GM23248 (cell line): ENCODE measurements at regions not wholly inside any gene's neighbourhood (a gene's known extent, or its start where the extent isn't known, plus 50 kb on each side); places are given as distances from the start of the nearest gene placed in this dataset.

Experiments used
- DNase-seq: peaks from one replicate; pipeline ENCODE4 v3.0.0-alpha.2; 2015
- H2AFZ ChIP-seq: fragments of 200-600 bp; sonication (generic); 2 replicates; pipeline ENCODE4 v1.6.1; 2016; ENCODE audit warnings: antibody characterized with exemption
- H3F3A ChIP-seq: fragments of 200-600 bp; sonication (generic); 2 replicates; pipeline ENCODE4 v1.6.1; 2016; ENCODE audit warnings: mild to moderate bottlenecking, antibody characterized with exemption, mixed run types; ENCODE audit not compliant: insufficient read depth
- H3K27ac ChIP-seq: fragments of 200-600 bp; sonication (generic); 2 replicates; pipeline ENCODE4 v1.5.1; 2016; ENCODE audit warnings: mild to moderate bottlenecking
- H3K27me3 ChIP-seq: fragments of 200-600 bp; sonication (generic); replicated peaks from 2 replicates; pipeline ENCODE4 v1.6.1; 2016; ENCODE audit warnings: mild to moderate bottlenecking; ENCODE audit not compliant: insufficient read depth
- H3K36me3 ChIP-seq: fragments of 200-600 bp; sonication (generic); 2 replicates; pipeline ENCODE4 v1.6.1; 2016; ENCODE audit warnings: low read depth, mild to moderate bottlenecking
- H3K4me1 ChIP-seq: fragments of 200-600 bp; sonication (generic); 2 replicates; pipeline ENCODE4 v1.6.1; 2016; ENCODE audit warnings: mild to moderate bottlenecking; ENCODE audit not compliant: insufficient read depth
- H3K4me2 ChIP-seq: fragments of 200-600 bp; sonication (generic); one replicate; pipeline ENCODE4 v1.6.1; 2016; ENCODE audit warnings: mild to moderate bottlenecking; ENCODE audit not compliant: unreplicated experiment
- H3K4me3 ChIP-seq: fragments of 200-600 bp; sonication (generic); 2 replicates; pipeline ENCODE4 v1.5.1; 2016; ENCODE audit warnings: mild to moderate bottlenecking
- H3K79me2 ChIP-seq: fragments of 200-600 bp; sonication (generic); 2 replicates; pipeline ENCODE4 v1.6.1; 2016; ENCODE audit warnings: mild to moderate bottlenecking; ENCODE audit not compliant: insufficient read depth
- H3K9ac ChIP-seq: fragments of 200-600 bp; sonication (generic); 2 replicates; pipeline ENCODE4 v1.6.1; 2016; ENCODE audit warnings: mild to moderate bottlenecking
- H3K9me2 ChIP-seq: fragments of 200-600 bp; sonication (generic); 2 replicates; pipeline ENCODE4 v1.6.1; 2016; ENCODE audit warnings: mixed run types, mild to moderate bottlenecking, moderate library complexity; ENCODE audit not compliant: insufficient read depth
- H3K9me3 ChIP-seq: fragments of 200-600 bp; sonication (generic); one replicate; pipeline ENCODE4 v1.6.1; 2017; ENCODE audit warnings: low read depth
- H4K20me1 ChIP-seq: fragments of 200-600 bp; sonication (generic); 2 replicates; pipeline ENCODE4 v1.6.0; 2016; ENCODE audit not compliant: insufficient read depth
- EZH2 ChIP-seq: fragments of 200-600 bp; sonication (generic); IDR thresholded peaks from 2 replicates; pipeline ENCODE4 v1.6.1; 2018; ENCODE audit warnings: antibody characterized with exemption, mild to moderate bottlenecking; ENCODE audit not compliant: insufficient read depth, poor library complexity, severe bottlenecking
- EZH2phosphoT487 ChIP-seq: fragments of 200-600 bp; sonication (generic); IDR thresholded peaks from 2 replicates; pipeline ENCODE4 v1.6.1; 2018; ENCODE audit warnings: antibody characterized with exemption, moderate library complexity, mild to moderate bottlenecking, low read depth; ENCODE audit not compliant: insufficient read depth
- WGBS, 2 experiments: methylation state at CpG; one replicate each; pipeline ENCODE4 v1.1.6; 2015 to 2017; ENCODE audit warnings: low lambda C conversion rate in 2 of 2, low coverage in 1 of 2; ENCODE audit errors: missing lambda C conversion rate in 2 of 2; 5-methylcytosine and 5-hydroxymethylcytosine counted together
- in situ Hi-C: fragments of 300-500 bp; cut with MboI; formaldehyde crosslinking; loops from 2 replicates; pipeline ENCODE4 v1.15.0; 2020

DNA sequence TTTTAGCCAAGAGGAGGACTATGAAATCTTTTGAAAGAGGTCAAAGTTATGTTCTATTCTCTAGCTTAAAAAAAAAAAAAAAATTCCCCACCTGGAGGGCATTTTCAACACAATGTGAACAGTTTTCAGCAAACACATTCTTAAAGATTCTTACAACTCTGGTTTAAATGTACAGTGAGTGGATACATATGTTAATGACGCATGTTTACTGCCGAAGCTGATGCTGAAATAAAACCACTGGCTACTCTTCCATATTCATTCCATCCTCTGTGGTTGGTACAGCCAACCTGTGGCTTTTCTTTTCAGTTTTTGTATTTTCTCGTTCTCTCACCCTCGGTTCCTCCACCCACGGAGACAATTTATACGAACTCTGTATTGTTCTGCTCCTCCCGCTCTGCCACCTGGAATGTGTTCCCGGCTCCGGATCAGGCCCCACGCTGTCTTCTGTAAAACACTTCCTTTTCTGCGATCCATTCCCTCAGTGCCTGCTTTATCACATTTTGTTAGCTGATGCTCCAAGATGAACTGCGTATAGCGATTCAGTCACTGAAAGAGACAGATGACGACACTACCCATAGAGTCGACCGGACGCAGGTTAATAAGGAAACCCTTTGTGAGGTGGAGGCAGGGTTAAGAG lies 466.4 kb upstream of the ARGLU1 start:
- Histone ChIP-seq H3F3A (no peaks in the 10 kb centered on the region), H3K4me2 (no peak overlapping the region), H3K27ac (no peak overlapping the region), H3K79me2 (no peaks in the 10 kb centered on the region), H4K20me1 (no peaks in the 10 kb centered on the region), H3K4me3 (no peak overlapping the region), H3K36me3 (no peaks in the 10 kb centered on the region), H2AFZ (no peak overlapping the region), H3K27me3 (no peaks in the 10 kb centered on the region), H3K4me1 (no peaks in the 10 kb centered on the region), H3K9me3 (no peaks in the 10 kb centered on the region), H3K9me2 (no peaks in the 10 kb centered on the region), H3K9ac (no peak overlapping the region)
- in situ Hi-C loops, result no loop called here
- TF ChIP-seq EZH2, result no peak
- DNase-seq, result no peak
- WGBS, 2 experiments, result 66 to 70% methylated on average over 17 of the region's 17 CpGs

- Histone ChIP-seq H3K9me2 (no peaks in the 10 kb centered on the region), H3K79me2 (no peaks in the 10 kb centered on the region), H4K20me1 (no peaks in the 10 kb centered on the region), H3K4me3 (no peak overlapping the region), H3K27ac (no peak overlapping the region), H3K4me2 (no peak overlapping the region), H3K27me3 (no peaks in the 10 kb centered on the region), H3K9ac (no peak overlapping the region), H3K36me3 (no peaks in the 10 kb centered on the region), H3K4me1 (no peaks in the 10 kb centered on the region), H2AFZ (no peak overlapping the region), H3F3A (no peaks in the 10 kb centered on the region), H3K9me3 (no peaks in the 10 kb centered on the region)
- WGBS, 2 experiments, result 1 to 2% methylated on average over 2 of the region's 2 CpGs
- in situ Hi-C loops, result no loop called here
- DNase-seq, result no peak
- TF ChIP-seq EZH2, result no peak
- TF ChIP-seq EZH2phosphoT487, result no peak
Measured at GRCh38 chr13:107031716-107032115, 463.8 kb upstream of the ARGLU1 start.

- H3K79me2 ChIP-seq, result no peaks in the 10 kb centered on the region
- no peak overlapping the region for H3K4me3 ChIP-seq
- WGBS, 2 experiments, result 42 to 44% methylated on average over 8 of the region's 8 CpGs
- TF ChIP-seq EZH2phosphoT487, result no peak
- TF ChIP-seq EZH2, result no peak
- no peaks in the 10 kb centered on the region for H3K9me3 ChIP-seq
- no peaks in the 10 kb centered on the region for H3F3A ChIP-seq
- H3K4me1 ChIP-seq, result no peaks in the 10 kb centered on the region
- no peak for DNase-seq
- H3K4me2 ChIP-seq, result no peak overlapping the region
- no peak overlapping the region for H2AFZ ChIP-seq
- H3K27ac ChIP-seq, result no peak overlapping the region
- no peaks in the 10 kb centered on the region for H4K20me1 ChIP-seq
- no peak overlapping the region for H3K9ac ChIP-seq
- no peaks in the 10 kb centered on the region for H3K9me2 ChIP-seq
- in situ Hi-C loops, result no loop called here
- no peaks in the 10 kb centered on the region for H3K27me3 ChIP-seq
- no peaks in the 10 kb centered on the region for H3K36me3 ChIP-seq
Measured at GRCh38 chr13:107028751-107029150, 460.8 kb upstream of the ARGLU1 start.

DNA sequence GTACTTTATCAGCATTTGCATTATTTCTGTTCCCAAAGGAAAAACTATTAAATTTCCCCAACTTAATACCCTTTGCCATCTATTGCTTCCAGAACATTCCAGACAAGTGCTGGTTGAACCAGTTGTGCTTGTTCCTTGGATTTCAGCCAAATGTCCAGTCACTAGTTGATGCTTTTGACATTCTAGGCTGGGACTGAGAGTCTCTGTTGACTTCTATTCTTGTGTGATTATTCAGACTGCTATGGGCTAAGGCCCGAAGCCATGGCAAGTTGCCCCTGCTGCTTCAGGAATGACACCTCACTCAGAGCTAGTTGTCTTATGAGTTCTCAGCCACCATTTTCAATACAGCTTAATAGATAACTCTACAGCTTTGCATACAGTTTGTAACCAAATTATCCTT lies 458.1 kb upstream of the ARGLU1 start:
- no peak overlapping the region for H2AFZ ChIP-seq
- 0% methylated on average over 1 of the region's 1 CpG for WGBS, 2 experiments
- H3K9me2 ChIP-seq, result no peaks in the 10 kb centered on the region
- no peak for DNase-seq
- no peaks in the 10 kb centered on the region for H3K9me3 ChIP-seq
- H3K79me2 ChIP-seq, result no peaks in the 10 kb centered on the region
- no peak overlapping the region for H3K9ac ChIP-seq
- H3F3A ChIP-seq, result no peaks in the 10 kb centered on the region
- H3K36me3 ChIP-seq, result no peaks in the 10 kb centered on the region
- TF ChIP-seq EZH2phosphoT487 (no peak), EZH2 (no peak)
- in situ Hi-C loops, result no loop called here
- no peaks in the 10 kb centered on the region for H4K20me1 ChIP-seq
- no peak overlapping the region for H3K4me2 ChIP-seq
- no peak overlapping the region for H3K27ac ChIP-seq
- no peak overlapping the region for H3K4me3 ChIP-seq
- no peaks in the 10 kb centered on the region for H3K27me3 ChIP-seq
- no peaks in the 10 kb centered on the region for H3K4me1 ChIP-seq

- TF ChIP-seq EZH2 (no peak), EZH2phosphoT487 (no peak)
- no peak overlapping the region for H3K27ac ChIP-seq
Measured at GRCh38 chr13:107023335-107023734, 455.4 kb upstream of the ARGLU1 start.

More at GRCh38 chr13:107023335-107023734, 455.4 kb upstream of the ARGLU1 start:
- no peak for DNase-seq
- Histone ChIP-seq H3K36me3 (no peaks in the 10 kb centered on the region), H3K4me1 (no peaks in the 10 kb centered on the region), H3K4me3 (no peak overlapping the region), H3K9ac (no peak overlapping the region), H3K4me2 (no peak overlapping the region), H4K20me1 (no peaks in the 10 kb centered on the region), H3F3A (no peaks in the 10 kb centered on the region), H3K9me3 (no peaks in the 10 kb centered on the region), H3K9me2 (no peaks in the 10 kb centered on the region), H3K79me2 (no peaks in the 10 kb centered on the region), H2AFZ (no peak overlapping the region), H3K27me3 (no peaks in the 10 kb centered on the region)
- in situ Hi-C loops, result no loop called here
- WGBS, 2 experiments, result 29 to 30% methylated on average over 2 of the region's 2 CpGs
